AG04449 (cell line): ENCODE measurements at regions not wholly inside any gene's neighbourhood (a gene's known extent, or its start where the extent isn't known, plus 50 kb on each side); places are given as distances from the start of the nearest gene placed in this dataset.

Experiments used
- CTCF ChIA-PET: fragments of 350-600 bp; formaldehyde crosslinking; extraction: SDS; loops from one replicate; lab custom pipeline; 2021; ENCODE audit warnings: antibody characterized with exemption; lab: Yijun Ruan, JAX
- POLR2A ChIA-PET: fragments of 400-600, 350-600 bp; formaldehyde crosslinking; extraction: SDS; loops from one replicate; lab custom pipeline; 2020; ENCODE audit warnings: antibody characterized with exemption, inconsistent platforms; lab: Yijun Ruan, JAX
- DNase-seq: peaks from one replicate; pipeline ENCODE4 v3.0.0-alpha.2; 2010; ENCODE audit warnings: low read depth, low spot score
- H3K4me3 ChIP-seq: 2 replicates; pipeline ENCODE4 v1.5.1; 2011; ENCODE audit warnings: low read depth, mild to moderate bottlenecking, control low read depth, low read length
- TF ChIP-seq, protein P1 (sequence below): IDR thresholded peaks from one replicate; pipeline ENCODE4 v1.5.1; 2011; ENCODE audit warnings: mild to moderate bottlenecking, moderate library complexity, low read length, control low read depth, inconsistent platforms; ENCODE audit not compliant: insufficient read depth; ENCODE audit errors: missing control alignments

DNA sequence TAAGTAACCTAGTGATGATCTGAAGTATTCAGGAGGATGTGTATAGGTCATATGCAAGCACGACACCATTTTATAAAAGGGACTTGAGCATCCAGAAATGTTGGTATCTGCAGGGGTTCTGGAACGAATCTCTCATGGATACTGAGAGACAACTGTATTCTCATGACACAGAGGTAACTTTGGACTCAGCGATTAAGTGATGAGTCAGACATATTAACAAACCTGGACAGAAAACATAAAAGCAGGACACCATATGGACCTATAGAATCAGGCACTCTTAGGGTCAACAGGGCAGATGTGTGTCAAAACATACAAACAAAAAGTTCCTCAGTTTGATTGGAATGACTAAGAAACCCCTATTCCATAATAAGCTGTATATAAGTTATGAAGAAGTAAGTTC lies 248.1 kb downstream of the ANKRD7 start:
- CTCF ChIA-PET, result no interaction called here
- no peak overlapping the region for H3K4me3 ChIP-seq
- POLR2A ChIA-PET, result no interaction called here
- TF ChIP-seq, protein P1, sequence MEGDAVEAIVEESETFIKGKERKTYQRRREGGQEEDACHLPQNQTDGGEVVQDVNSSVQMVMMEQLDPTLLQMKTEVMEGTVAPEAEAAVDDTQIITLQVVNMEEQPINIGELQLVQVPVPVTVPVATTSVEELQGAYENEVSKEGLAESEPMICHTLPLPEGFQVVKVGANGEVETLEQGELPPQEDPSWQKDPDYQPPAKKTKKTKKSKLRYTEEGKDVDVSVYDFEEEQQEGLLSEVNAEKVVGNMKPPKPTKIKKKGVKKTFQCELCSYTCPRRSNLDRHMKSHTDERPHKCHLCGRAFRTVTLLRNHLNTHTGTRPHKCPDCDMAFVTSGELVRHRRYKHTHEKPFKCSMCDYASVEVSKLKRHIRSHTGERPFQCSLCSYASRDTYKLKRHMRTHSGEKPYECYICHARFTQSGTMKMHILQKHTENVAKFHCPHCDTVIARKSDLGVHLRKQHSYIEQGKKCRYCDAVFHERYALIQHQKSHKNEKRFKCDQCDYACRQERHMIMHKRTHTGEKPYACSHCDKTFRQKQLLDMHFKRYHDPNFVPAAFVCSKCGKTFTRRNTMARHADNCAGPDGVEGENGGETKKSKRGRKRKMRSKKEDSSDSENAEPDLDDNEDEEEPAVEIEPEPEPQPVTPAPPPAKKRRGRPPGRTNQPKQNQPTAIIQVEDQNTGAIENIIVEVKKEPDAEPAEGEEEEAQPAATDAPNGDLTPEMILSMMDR, result no peak
- DNase-seq, result no peak

DNA sequence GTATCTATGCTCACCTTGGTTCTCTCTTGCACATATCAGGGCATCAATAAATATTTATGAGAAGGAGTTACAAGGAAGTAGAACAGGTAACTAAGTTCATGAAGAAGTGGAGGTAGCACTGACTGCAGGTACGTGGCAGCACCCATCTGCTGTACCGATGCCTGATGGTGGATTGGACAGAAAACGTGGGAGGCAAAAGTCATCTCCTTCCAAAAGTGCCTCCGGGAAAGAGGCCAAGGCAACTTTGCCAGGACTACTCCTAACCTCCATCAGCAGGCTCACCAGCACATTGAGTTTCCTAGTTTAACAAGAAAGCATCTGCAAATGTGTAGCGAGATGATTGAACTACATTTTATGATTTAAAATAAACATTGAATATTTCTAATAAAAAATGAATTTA lies 248.8 kb downstream of the ANKRD7 start:
- DNase-seq, result no peak
- TF ChIP-seq, protein P1, result no peak
- POLR2A ChIA-PET, result no interaction called here
- H3K4me3 ChIP-seq, result no peak overlapping the region
- CTCF ChIA-PET, result no interaction called here

DNA sequence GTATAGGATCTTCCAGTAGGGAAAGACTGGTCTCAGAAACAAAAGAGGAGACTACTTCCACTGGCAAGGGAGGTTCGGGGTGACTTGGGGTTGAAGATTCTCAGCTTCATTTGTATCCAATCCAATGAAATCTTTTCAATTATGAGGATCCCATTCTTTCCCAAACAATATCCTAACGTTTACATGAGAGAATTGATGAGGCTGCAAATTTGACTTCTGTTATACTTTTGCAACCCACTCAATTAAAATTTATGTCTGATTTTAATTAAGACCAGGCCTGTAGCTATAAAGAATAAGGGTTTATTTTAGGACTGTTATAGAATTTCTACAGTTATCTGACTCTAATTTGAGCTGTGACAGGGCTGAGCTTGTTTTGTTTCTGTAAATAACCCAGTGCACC lies 251.5 kb downstream of the ANKRD7 start:
- CTCF ChIA-PET, result no interaction called here
- no peak for DNase-seq
- TF ChIP-seq, protein P1, result no peak
- POLR2A ChIA-PET, result no interaction called here
- no peak overlapping the region for H3K4me3 ChIP-seq

DNA sequence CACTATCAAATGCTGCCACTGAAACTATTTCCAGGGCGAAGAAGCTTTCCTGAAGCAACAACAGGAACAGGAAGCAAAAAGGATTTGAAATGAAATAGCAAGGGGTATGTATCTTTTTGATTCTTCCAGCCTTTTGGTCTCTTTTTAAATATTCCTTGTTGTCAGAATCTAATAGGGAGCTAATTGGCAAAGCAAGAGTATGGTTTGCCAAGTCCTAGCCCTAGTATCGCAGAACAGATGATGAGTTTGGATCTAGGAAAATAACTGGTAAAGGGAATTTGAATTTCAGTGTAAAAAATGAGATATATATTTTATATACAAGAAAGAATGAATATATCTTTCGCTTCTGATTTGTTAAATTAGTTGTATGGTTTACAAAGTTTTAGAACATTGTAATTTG lies 252.5 kb downstream of the ANKRD7 start:
- TF ChIP-seq, protein P1, result no peak
- ChIA-PET CTCF (no interaction called here), POLR2A (no interaction called here)
- no peak overlapping the region for H3K4me3 ChIP-seq
- no peak for DNase-seq

DNA sequence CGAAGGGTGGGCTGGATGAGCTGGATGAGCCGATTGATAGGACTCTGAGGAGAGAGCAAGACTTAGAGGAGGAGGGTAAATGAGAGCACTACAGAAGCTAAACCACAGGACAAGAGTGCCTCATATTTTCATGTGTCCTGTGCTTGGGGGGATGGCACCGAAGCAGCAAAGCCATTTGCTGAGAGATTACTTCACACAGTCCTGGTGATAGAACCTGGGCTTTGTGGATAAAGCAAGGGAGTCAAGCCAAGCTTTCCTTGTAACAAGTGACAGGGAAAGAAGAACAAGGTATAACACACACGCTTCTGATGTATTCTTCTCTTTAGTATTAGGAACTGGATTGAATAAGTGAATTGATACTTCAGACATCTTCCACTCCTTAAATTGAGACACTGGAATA lies 253.7 kb downstream of the ANKRD7 start:
- TF ChIP-seq, protein P1, result no peak
- no peak for DNase-seq
- ChIA-PET POLR2A (no interaction called here), CTCF (no interaction called here)
- no peak overlapping the region for H3K4me3 ChIP-seq

DNA sequence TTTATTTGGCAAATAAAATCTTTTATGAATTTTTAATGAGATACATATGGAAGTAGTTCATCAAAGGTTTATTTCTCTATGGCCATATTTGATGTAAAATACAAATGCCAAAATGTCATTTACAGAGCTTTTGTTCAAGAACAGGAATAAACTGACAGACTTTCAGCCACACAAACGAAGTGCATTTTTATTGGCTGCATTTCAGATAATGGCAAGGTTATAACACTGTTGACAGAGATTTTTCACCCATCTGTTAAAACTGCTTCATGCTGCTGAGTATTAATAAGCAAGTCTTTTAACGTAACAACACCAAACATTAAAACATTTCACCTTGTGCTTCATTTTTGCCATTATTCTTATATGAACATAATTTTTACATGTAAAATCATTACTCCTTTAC lies 254.4 kb downstream of the ANKRD7 start:
- H3K4me3 ChIP-seq, result no peak overlapping the region
- DNase-seq, result no peak
- TF ChIP-seq, protein P1, result no peak
- CTCF ChIA-PET, result no interaction called here
- POLR2A ChIA-PET, result no interaction called here
